GM23248 (cell line): ENCODE measurements at regions not wholly inside any gene's neighbourhood (a gene's known extent, or its start where the extent isn't known, plus 50 kb on each side); places are given as distances from the start of the nearest gene placed in this dataset.

ENCODE experiments used
- EZH2 ChIP-seq: fragments of 200-600 bp; sonication (generic); IDR thresholded peaks from 2 replicates; pipeline ENCODE4 v1.6.1; 2018; ENCODE audit warnings: antibody characterized with exemption, mild to moderate bottlenecking; ENCODE audit not compliant: insufficient read depth, poor library complexity, severe bottlenecking
- EZH2phosphoT487 ChIP-seq: fragments of 200-600 bp; sonication (generic); IDR thresholded peaks from 2 replicates; pipeline ENCODE4 v1.6.1; 2018; ENCODE audit warnings: antibody characterized with exemption, moderate library complexity, mild to moderate bottlenecking, low read depth; ENCODE audit not compliant: insufficient read depth

GRCh38 chr6:82045965-82046756 lies 201.4 kb downstream of the IBTK start:
- TF ChIP-seq EZH2phosphoT487 (0 out of 2 replicates have a peak, but pooled peaks have one; percentile 17), EZH2 (no peak)
